CD4-positive, alpha-beta T cell (primary cell): ENCODE measurements at regions not wholly inside any gene's neighbourhood (a gene's known extent, or its start where the extent isn't known, plus 50 kb on each side); places are given as distances from the start of the nearest gene placed in this dataset.

Experiments used
- ATAC-seq: fragments of 200-7000 bp; cut with Tn5 transposase; one replicate; pipeline ENCODE4 v1.10.0; 2022; ENCODE audit warnings: mild to moderate bottlenecking; ENCODE audit not compliant: poor library complexity
- CTCF ChIA-PET: fragments of 350-600 bp; sonication (Branson Sonifier 250); formaldehyde crosslinking; loops from one replicate; lab custom pipeline; 2021; ENCODE audit warnings: antibody characterized with exemption, inconsistent platforms; lab: Charles Lee
- POLR2A ChIA-PET: fragments of 350-600 bp; sonication (Branson Sonifier 250); formaldehyde crosslinking; loops from one replicate; lab custom pipeline; 2021; ENCODE audit warnings: antibody characterized with exemption, inconsistent platforms; lab: Charles Lee
- DNase-seq, 14 experiments: peaks; one replicate each; pipeline ENCODE4 v3.0.0-alpha.2; 2013 to 2020; ENCODE audit warnings: mixed read lengths in 2 of 14
- H3K27ac ChIP-seq, 2 donors: one replicate each; pipeline versions ENCODE4 v1.5.1 to v1.7.0; 2013; ENCODE audit warnings: low read length in 2 of 2, low read depth in 1 of 2, mild to moderate bottlenecking in 1 of 2
- H3K27me3 ChIP-seq, 2 experiments: 1 replicate in 1 of 2; 2 replicates in 1 of 2; pipeline versions ENCODE4 v1.6.1 to v1.7.0; 2013; ENCODE audit warnings: low read length in 2 of 2, control low read depth in 1 of 2, mild to moderate bottlenecking in 1 of 2, moderate library complexity in 1 of 2; ENCODE audit not compliant: insufficient read depth in 2 of 2, control insufficient read depth in 1 of 2
- H3K36me3 ChIP-seq: one replicate; pipeline ENCODE4 v1.6.1; 2013; ENCODE audit warnings: low read length, control low read depth; ENCODE audit not compliant: insufficient read depth
- H3K4me1 ChIP-seq: one replicate; pipeline ENCODE4 v1.6.1; 2013; ENCODE audit warnings: low read length, control low read depth; ENCODE audit not compliant: insufficient read depth
- H3K4me3 ChIP-seq: one replicate; pipeline ENCODE4 v1.5.1; 2013; ENCODE audit warnings: mild to moderate bottlenecking, low read length, moderate library complexity
- H3K9me3 ChIP-seq, 2 experiments: 1 replicate in 1 of 2; 2 replicates in 1 of 2; pipeline versions ENCODE4 v1.6.1 to v1.7.0; 2013; ENCODE audit warnings: low read length in 2 of 2, mild to moderate bottlenecking in 2 of 2, control low read depth in 1 of 2, moderate library complexity in 1 of 2; ENCODE audit not compliant: control insufficient read depth in 1 of 2, insufficient read depth in 1 of 2
- H3K27ac Mint-ChIP-seq: one replicate; pipeline ENCODE4 v1.8.0; 2020; ENCODE audit warnings: mixed read lengths
- H3K27me3 Mint-ChIP-seq: one replicate; pipeline ENCODE4 v1.8.0; 2021; ENCODE audit warnings: mixed read lengths
- H3K36me3 Mint-ChIP-seq: one replicate; pipeline ENCODE4 v1.8.0; 2021; ENCODE audit warnings: low read depth, mixed read lengths
- H3K4me1 Mint-ChIP-seq: one replicate; pipeline ENCODE4 v1.8.0; 2021; ENCODE audit warnings: low read depth, mixed read lengths
- H3K4me3 Mint-ChIP-seq: one replicate; pipeline ENCODE4 v1.8.0; 2020; ENCODE audit warnings: mild to moderate bottlenecking, mixed read lengths
- H3K9me3 Mint-ChIP-seq: one replicate; pipeline ENCODE4 v1.8.0; 2020; ENCODE audit warnings: mixed read lengths
- intact Hi-C, 2 experiments: fragments of 100-400 bp; cut with DNase I in 1 of 2; cut with micrococcal nuclease in 1 of 2; formaldehyde crosslinking; loops; one replicate each; pipeline versions ENCODE4 v1.15.1 to v1.9.0; 2023 to 2025; cut with DNase I, micrococcal nuclease
- TF ChIP-seq, protein P1 (sequence below): fragments of 200-600 bp; IDR thresholded peaks from one replicate; pipeline ENCODE4 v1.8.0; 2022; ENCODE audit warnings: antibody characterized with exemption, mild to moderate bottlenecking

DNA sequence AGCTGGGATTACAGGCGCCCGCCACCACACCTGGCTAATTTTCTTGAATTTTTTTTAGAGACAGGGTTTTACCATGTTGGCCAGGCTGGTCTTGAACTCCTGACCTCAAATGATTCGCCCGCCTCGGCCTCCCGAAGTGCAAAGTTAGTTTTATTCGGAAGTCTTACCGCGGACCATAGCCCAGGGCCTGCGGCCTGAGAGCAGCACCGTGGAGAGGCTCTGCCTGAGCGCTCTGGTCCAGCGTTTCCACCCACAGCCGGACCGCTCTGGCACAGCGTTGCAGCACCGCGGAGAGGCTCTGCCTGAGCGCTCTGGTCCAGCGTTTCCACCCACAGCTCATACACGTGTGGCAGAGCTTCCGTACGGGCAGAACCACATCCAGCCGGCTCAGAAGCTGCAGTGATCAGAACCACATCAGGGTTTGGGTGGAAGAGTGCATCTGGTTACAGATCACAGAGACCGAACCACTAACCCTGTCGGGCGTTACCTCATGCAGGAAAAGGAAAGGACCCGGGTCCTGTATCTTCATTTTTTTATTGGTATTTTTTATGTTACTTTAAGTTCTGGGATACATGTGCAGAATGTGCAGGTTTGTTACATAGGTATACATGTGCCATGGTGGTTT is 102.4 kb upstream of the SOX1 start:
- ChIA-PET CTCF (no interaction called here), POLR2A (no interaction called here)
- Histone ChIP-seq H3K9me3 (peaks cover 0 to 19% of the 10 kb centered on the region in 2 experiments), H3K27ac (no peak overlapping the region), H3K36me3 (no peaks in the 10 kb centered on the region), H3K4me1 (no peaks in the 10 kb centered on the region), H3K4me3 (no peak overlapping the region), H3K27me3 (no peaks in the 10 kb centered on the region)
- Mint-ChIP-seq H3K4me1 (no peaks in the 10 kb centered on the region), H3K36me3 (no peaks in the 10 kb centered on the region), H3K4me3 (no peak overlapping the region), H3K9me3 (no peaks in the 10 kb centered on the region), H3K27ac (no peak overlapping the region), H3K27me3 (peaks cover 10% of the 10 kb centered on the region)
- DNase-seq (no peak), ATAC-seq (no peak)
- intact Hi-C loops, result no loop called here
- TF ChIP-seq, protein P1, sequence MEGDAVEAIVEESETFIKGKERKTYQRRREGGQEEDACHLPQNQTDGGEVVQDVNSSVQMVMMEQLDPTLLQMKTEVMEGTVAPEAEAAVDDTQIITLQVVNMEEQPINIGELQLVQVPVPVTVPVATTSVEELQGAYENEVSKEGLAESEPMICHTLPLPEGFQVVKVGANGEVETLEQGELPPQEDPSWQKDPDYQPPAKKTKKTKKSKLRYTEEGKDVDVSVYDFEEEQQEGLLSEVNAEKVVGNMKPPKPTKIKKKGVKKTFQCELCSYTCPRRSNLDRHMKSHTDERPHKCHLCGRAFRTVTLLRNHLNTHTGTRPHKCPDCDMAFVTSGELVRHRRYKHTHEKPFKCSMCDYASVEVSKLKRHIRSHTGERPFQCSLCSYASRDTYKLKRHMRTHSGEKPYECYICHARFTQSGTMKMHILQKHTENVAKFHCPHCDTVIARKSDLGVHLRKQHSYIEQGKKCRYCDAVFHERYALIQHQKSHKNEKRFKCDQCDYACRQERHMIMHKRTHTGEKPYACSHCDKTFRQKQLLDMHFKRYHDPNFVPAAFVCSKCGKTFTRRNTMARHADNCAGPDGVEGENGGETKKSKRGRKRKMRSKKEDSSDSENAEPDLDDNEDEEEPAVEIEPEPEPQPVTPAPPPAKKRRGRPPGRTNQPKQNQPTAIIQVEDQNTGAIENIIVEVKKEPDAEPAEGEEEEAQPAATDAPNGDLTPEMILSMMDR, result no peak

DNA sequence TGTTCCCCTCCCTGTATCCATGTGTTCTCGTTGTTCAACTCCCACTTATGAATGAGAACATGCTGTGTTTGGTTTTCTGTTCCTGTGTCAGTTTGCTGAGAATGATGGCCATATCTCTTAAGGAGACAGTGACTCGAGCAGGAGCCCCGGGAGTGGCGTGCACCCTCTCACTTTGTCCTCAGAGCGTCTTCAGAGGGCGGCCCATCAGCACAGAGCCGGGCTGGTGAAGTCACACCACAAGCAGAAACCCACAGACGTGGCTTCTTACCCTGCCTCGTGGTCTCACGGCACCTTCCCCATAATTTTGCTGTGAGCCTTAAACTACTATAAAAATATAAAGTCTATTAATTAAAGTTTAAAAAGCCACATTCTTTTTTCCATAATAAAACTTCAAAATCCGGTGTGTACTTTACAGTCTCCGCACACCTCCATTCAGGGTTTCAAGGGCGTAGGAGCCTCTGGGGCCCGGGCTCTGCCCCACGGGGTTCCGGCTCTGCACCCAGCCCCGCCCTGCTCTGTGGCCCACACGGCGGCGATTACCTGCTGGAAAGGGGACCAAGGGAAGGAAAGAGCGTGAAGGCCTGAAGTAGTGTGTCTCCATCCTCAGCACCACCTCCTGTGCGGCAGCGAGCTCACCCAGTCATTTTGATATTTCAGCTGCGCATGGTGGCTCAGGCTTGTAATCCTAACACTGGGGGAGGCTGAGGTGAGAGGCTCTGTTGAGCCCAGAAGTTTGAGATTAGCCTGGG is 101.3 kb upstream of the SOX1 start:
- peaks cover 14% of the 10 kb centered on the region for H3K27me3 Mint-ChIP-seq
- Histone ChIP-seq H3K4me1 (no peaks in the 10 kb centered on the region), H3K9me3 (peaks cover 0 to 22% of the 10 kb centered on the region in 2 experiments), H3K36me3 (no peaks in the 10 kb centered on the region), H3K27ac (no peak overlapping the region), H3K4me3 (no peak overlapping the region), H3K27me3 (peaks cover 0 to 3% of the 10 kb centered on the region in 2 experiments)
- no peak overlapping the region for H3K27ac Mint-ChIP-seq
- H3K4me3 Mint-ChIP-seq, result no peak overlapping the region
- TF ChIP-seq, protein P1, result no peak
- no peaks in the 10 kb centered on the region for H3K9me3 Mint-ChIP-seq
- ATAC-seq, result no peak
- ChIA-PET CTCF (no interaction called here), POLR2A (no interaction called here)
- intact Hi-C loops, result no loop called here
- no peaks in the 10 kb centered on the region for H3K36me3 Mint-ChIP-seq
- no peaks in the 10 kb centered on the region for H3K4me1 Mint-ChIP-seq
- no peak for DNase-seq

DNA sequence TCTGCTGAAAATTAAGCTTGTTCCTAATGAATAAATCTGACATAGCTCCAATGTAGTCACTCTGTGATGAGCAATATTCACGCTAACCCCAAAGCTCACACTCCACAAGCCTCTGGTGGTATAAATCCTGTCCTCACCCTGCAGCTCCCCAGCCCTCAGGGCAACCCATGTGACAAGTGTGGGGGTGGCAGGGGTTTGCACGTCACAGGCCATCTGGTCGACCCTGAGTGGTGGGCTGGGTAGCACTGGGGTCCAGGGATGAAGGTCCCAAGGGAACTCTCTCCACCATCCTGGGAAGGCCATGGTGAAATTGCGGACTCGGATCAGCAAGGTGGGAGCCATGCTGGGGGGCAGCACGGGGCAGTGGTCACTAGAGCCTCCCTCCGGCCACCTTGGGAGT is 100.0 kb upstream of the SOX1 start:
- intact Hi-C loops, result no loop called here
- H3K27ac Mint-ChIP-seq, result no peak overlapping the region
- Histone ChIP-seq H3K9me3 (peaks cover 0 to 22% of the 10 kb centered on the region in 2 experiments), H3K27me3 (peaks cover 0 to 8% of the 10 kb centered on the region in 2 experiments), H3K4me1 (no peaks in the 10 kb centered on the region), H3K27ac (no peak overlapping the region), H3K4me3 (no peak overlapping the region), H3K36me3 (no peaks in the 10 kb centered on the region)
- POLR2A ChIA-PET, result no interaction called here
- no peaks in the 10 kb centered on the region for H3K9me3 Mint-ChIP-seq
- CTCF ChIA-PET, result no interaction called here
- H3K4me3 Mint-ChIP-seq, result no peak overlapping the region
- H3K4me1 Mint-ChIP-seq, result no peaks in the 10 kb centered on the region
- ATAC-seq, result no peak
- DNase-seq, result no peak
- no peaks in the 10 kb centered on the region for H3K36me3 Mint-ChIP-seq
- TF ChIP-seq, protein P1, result no peak
- peaks cover 19% of the 10 kb centered on the region for H3K27me3 Mint-ChIP-seq
